ENCODE measurements at regions not wholly inside any gene's neighbourhood (a gene's known extent, or its start where the extent isn't known, plus 50 kb on each side); places are given as distances from the start of the nearest gene placed in this dataset.
A peak's percentile ranks its signal among the peaks of the same experiment; 100 is the strongest.

DNA sequence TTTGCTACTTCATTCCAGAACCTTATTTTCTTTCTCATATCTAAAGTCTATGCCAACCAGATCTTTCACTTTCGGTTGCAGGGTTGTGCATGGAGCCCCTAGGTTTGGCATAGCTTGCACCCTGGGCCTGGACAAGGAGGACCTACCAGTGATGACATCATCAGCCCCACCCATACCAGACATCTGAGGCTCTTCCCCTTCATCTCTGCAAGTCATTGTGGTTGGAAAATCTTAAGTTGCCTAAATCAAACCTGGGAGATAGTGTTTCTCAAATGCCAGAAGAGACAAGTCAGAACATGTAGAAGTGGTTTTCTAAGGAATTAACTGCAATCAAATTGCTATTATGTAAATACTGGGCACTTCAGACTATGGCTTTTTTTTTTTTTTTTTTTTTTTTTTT is 363.3 kb downstream of the ZNF516 start:
- Mint-ChIP-seq H3K27me3 (ENCODE audit: low read depth, unreplicated experiment) (peaks cover 5% of the 10 kb centered on the region), H3K9me3 (ENCODE audit: unreplicated experiment) (peaks cover 17% of the 10 kb centered on the region), H3K27ac (ENCODE audit: unreplicated experiment) (peak overlapping the region; percentile 10), H3K4me3 (ENCODE audit: unreplicated experiment) (no peak overlapping the region), H3K4me1 (ENCODE audit: low read depth, unreplicated experiment) (peaks cover 5% of the 10 kb centered on the region), H3K36me3 (ENCODE audit: low read depth, unreplicated experiment) (no peaks in the 10 kb centered on the region)
- no peak for FAIRE-seq
- peak; percentile 37 for DNase-seq (ENCODE audit: low read depth)
- Histone ChIP-seq H4K20me1 (ENCODE audit: insufficient read depth, low read length) (no peaks in the 10 kb centered on the region), H3K4me1 (ENCODE audit: insufficient read depth, low read length) (no peaks in the 10 kb centered on the region), H3K27ac (ENCODE audit: low read depth, low read length) (no peak overlapping the region), H3K4me3 (ENCODE audit: insufficient read depth, low read depth, low read length) (no peak overlapping the region), H3K9me3 (ENCODE audit: insufficient read depth, low read depth, low read length) (peaks cover 7% of the 10 kb centered on the region), H3K36me3 (ENCODE audit: insufficient read depth, low read length) (no peaks in the 10 kb centered on the region), H3K4me2 (ENCODE audit: low read length) (no peak overlapping the region), H3K27me3 (ENCODE audit: insufficient read depth, low read length) (no peaks in the 10 kb centered on the region), H2AFZ (ENCODE audit: low read depth, low read length) (no peak overlapping the region), H3K9ac (ENCODE audit: low read length) (no peak overlapping the region), H3K79me2 (ENCODE audit: insufficient read depth, low read length) (no peaks in the 10 kb centered on the region)
- TF ChIP-seq CTCF (IDR thresholded peaks at IDR 0.05; ENCODE audit: insufficient read depth, low read depth, low read length): no peak
- TF ChIP-seq EZH2 (IDR thresholded peaks at IDR 0.05; ENCODE audit: insufficient read depth, low read length): no peak

DNA sequence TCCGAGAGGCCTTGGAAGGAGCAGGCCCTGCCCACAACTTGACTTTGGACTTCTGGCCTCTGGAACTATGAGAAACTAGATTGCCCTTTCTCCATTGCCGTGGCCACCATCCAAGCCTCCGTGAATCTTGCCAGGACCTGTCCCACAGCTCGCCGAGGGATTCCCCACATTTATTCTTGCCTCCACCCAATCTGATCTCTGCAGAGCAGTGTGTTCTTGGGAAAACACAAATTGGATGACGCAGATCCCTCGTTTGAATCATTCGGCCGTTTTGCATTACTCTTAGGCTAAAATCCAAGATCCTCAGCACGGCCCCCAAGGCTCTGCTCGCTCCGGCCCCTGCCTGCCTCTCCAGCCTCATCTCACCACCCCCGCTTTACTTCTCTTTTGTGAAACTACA is 364.2 kb downstream of the ZNF516 start:
- TF ChIP-seq EZH2 (IDR thresholded peaks at IDR 0.05; ENCODE audit: insufficient read depth, low read length) (no peak), CTCF (IDR thresholded peaks at IDR 0.05; ENCODE audit: insufficient read depth, low read depth, low read length) (no peak)
- Histone ChIP-seq H3K4me1 (ENCODE audit: insufficient read depth, low read length) (no peaks in the 10 kb centered on the region), H3K27me3 (ENCODE audit: insufficient read depth, low read length) (no peaks in the 10 kb centered on the region), H3K4me3 (ENCODE audit: insufficient read depth, low read depth, low read length) (no peak overlapping the region), H3K4me2 (ENCODE audit: low read length) (no peak overlapping the region), H3K36me3 (ENCODE audit: insufficient read depth, low read length) (no peaks in the 10 kb centered on the region), H3K79me2 (ENCODE audit: insufficient read depth, low read length) (no peaks in the 10 kb centered on the region), H3K27ac (ENCODE audit: low read depth, low read length) (no peak overlapping the region), H3K9me3 (ENCODE audit: insufficient read depth, low read depth, low read length) (peaks cover 7% of the 10 kb centered on the region), H3K9ac (ENCODE audit: low read length) (no peak overlapping the region), H4K20me1 (ENCODE audit: insufficient read depth, low read length) (no peaks in the 10 kb centered on the region), H2AFZ (ENCODE audit: low read depth, low read length) (no peak overlapping the region)
- DNase-seq (ENCODE audit: low read depth) (no peak), FAIRE-seq (no peak)
- Mint-ChIP-seq H3K27ac (ENCODE audit: unreplicated experiment) (no peak overlapping the region), H3K4me3 (ENCODE audit: unreplicated experiment) (no peak overlapping the region), H3K36me3 (ENCODE audit: low read depth, unreplicated experiment) (no peaks in the 10 kb centered on the region), H3K27me3 (ENCODE audit: low read depth, unreplicated experiment) (peaks cover 9% of the 10 kb centered on the region), H3K4me1 (ENCODE audit: low read depth, unreplicated experiment) (peaks cover 5% of the 10 kb centered on the region), H3K9me3 (ENCODE audit: unreplicated experiment) (peaks cover 17% of the 10 kb centered on the region)

DNA sequence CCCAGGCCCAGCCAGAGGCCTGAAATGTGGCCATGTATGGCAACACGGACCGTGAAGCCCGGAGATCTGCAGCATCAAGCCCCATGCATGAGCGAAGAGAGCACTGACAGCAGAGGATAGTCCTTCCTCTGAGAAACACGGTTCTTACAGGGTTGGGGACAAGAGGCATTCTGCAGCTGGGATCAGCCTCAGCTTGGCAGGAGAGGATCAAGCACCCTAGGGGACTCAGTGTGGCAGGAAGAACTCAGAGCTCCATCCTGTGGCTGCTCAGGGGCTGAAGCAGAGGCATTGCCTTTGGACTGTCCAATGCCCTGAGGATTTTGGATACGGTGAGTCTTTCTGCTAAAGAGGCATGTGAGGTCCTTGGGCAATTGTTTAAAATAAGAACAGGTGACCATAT is 368.7 kb downstream of the ZNF516 start:
- H3K79me2 ChIP-seq (ENCODE audit: insufficient read depth, low read length): no peaks in the 10 kb centered on the region
- H3K9ac ChIP-seq (ENCODE audit: low read length): no peak overlapping the region
- H3K4me3 ChIP-seq (ENCODE audit: insufficient read depth, low read depth, low read length): no peak overlapping the region
- no peak overlapping the region for H3K4me3 Mint-ChIP-seq (ENCODE audit: unreplicated experiment)
- no peaks in the 10 kb centered on the region for H3K4me1 Mint-ChIP-seq (ENCODE audit: low read depth, unreplicated experiment)
- H3K27me3 Mint-ChIP-seq (ENCODE audit: low read depth, unreplicated experiment): peaks cover 18% of the 10 kb centered on the region
- no peaks in the 10 kb centered on the region for H3K36me3 Mint-ChIP-seq (ENCODE audit: low read depth, unreplicated experiment)
- H3K4me1 ChIP-seq (ENCODE audit: insufficient read depth, low read length): no peaks in the 10 kb centered on the region
- no peaks in the 10 kb centered on the region for H3K27me3 ChIP-seq (ENCODE audit: insufficient read depth, low read length)
- H3K27ac Mint-ChIP-seq (ENCODE audit: unreplicated experiment): no peak overlapping the region
- H3K36me3 ChIP-seq (ENCODE audit: insufficient read depth, low read length): no peaks in the 10 kb centered on the region
- H3K27ac ChIP-seq (ENCODE audit: low read depth, low read length): no peak overlapping the region
- H2AFZ ChIP-seq (ENCODE audit: low read depth, low read length): no peak overlapping the region
- H3K9me3 Mint-ChIP-seq (ENCODE audit: unreplicated experiment): peaks cover 5% of the 10 kb centered on the region
- H3K4me2 ChIP-seq (ENCODE audit: low read length): no peak overlapping the region
- no peaks in the 10 kb centered on the region for H3K9me3 ChIP-seq (ENCODE audit: insufficient read depth, low read depth, low read length)
- TF ChIP-seq CTCF (IDR thresholded peaks at IDR 0.05; ENCODE audit: insufficient read depth, low read depth, low read length): no peak
- TF ChIP-seq EZH2 (IDR thresholded peaks at IDR 0.05; ENCODE audit: insufficient read depth, low read length): no peak
- DNase-seq (ENCODE audit: low read depth) (no peak), FAIRE-seq (no peak)
- H4K20me1 ChIP-seq (ENCODE audit: insufficient read depth, low read length): no peaks in the 10 kb centered on the region

All from astrocyte (in vitro differentiated cells and primary cell).